GM12878 (cell line): ENCODE measurements at regions not wholly inside any gene's neighbourhood (a gene's known extent, or its start where the extent isn't known, plus 50 kb on each side); places are given as distances from the start of the nearest gene placed in this dataset.

ENCODE experiments used
- ATAC-seq: fragments of 200-7000 bp; cut with Tn5 transposase; 3 replicates; pipeline ENCODE4 v1.9.1; 2020; ENCODE audit warnings: mild to moderate bottlenecking, moderate library complexity
- BruUV-seq: library from RNA; stranded (reverse); fragments of 400-500 nt; replicated peaks from 2 replicates; lab custom pipeline; 2021; lab: Mats Ljungman, UMichigan
- CTCF ChIA-PET: fragments of 300-600 bp; sonication (Branson Sonifier 250); formaldehyde crosslinking; extraction: SDS; loops from one replicate; lab custom pipeline; 2021; ENCODE audit warnings: inconsistent platforms; lab: Yijun Ruan, JAX
- POLR2A ChIA-PET: fragments of 350-600 bp; formaldehyde crosslinking; extraction: SDS; loops from one replicate; lab custom pipeline; 2021; ENCODE audit warnings: inconsistent platforms; lab: Charles Lee
- RAD21 ChIA-PET: fragments of 300-600 bp; sonication (Branson Sonifier 250); formaldehyde crosslinking; loops from one replicate; lab custom pipeline; 2023; ENCODE audit warnings: antibody characterized with exemption; ENCODE audit not compliant: unreplicated experiment; lab: Charles Lee
- SMC1A ChIA-PET: fragments of 300-600 bp; sonication (Branson Sonifier 250); formaldehyde crosslinking; loops from one replicate; lab custom pipeline; 2023; ENCODE audit not compliant: unreplicated experiment, uncharacterized antibody; lab: Charles Lee
- DNase-seq: peaks from one replicate; pipeline ENCODE4 v3.0.0-alpha.2; 2011; ENCODE audit warnings: low read depth, low spot score
- FAIRE-seq: peaks from 3 replicates; lab custom pipeline; 2011; peaks lifted over from hg19 to GRCh38; lab: Jason Lieb, UNC
- H2AFZ ChIP-seq: 2 replicates; pipeline ENCODE4 v1.6.0; 2011; ENCODE audit warnings: low read depth, low read length, control low read depth; ENCODE audit not compliant: control insufficient read depth
- H3K27ac ChIP-seq: 2 replicates; pipeline ENCODE4 v1.5.1; 2011; ENCODE audit warnings: control low read depth; ENCODE audit not compliant: control insufficient read depth, insufficient read depth
- H3K27me3 ChIP-seq, 2 experiments: replicated peaks in 1 of 2; 2 replicates each; pipeline versions ENCODE4 v1.6.0 to v1.6.1; 2011; ENCODE audit warnings: low read length in 1 of 2; ENCODE audit not compliant: control insufficient read depth in 2 of 2, insufficient read depth in 2 of 2
- H3K36me3 ChIP-seq, 2 experiments: 2 replicates each; pipeline ENCODE4 v1.5.1; 2011; ENCODE audit warnings: low read length in 1 of 2; ENCODE audit not compliant: control insufficient read depth in 2 of 2, insufficient read depth in 2 of 2
- H3K4me1 ChIP-seq: 2 replicates; pipeline ENCODE4 v1.6.1; 2011; ENCODE audit warnings: mild to moderate bottlenecking, low read length, moderate library complexity, mixed read lengths; ENCODE audit not compliant: control insufficient read depth, insufficient read depth
- H3K4me2 ChIP-seq: 2 replicates; pipeline ENCODE4 v1.6.0; 2011; ENCODE audit warnings: control low read depth; ENCODE audit not compliant: control insufficient read depth, insufficient read depth
- H3K4me3 ChIP-seq: fragments of 200-600 bp; sonication (generic); 2 replicates; pipeline ENCODE4 v1.5.1; 2016
- H3K79me2 ChIP-seq: 2 replicates; pipeline ENCODE4 v1.6.0; 2011; ENCODE audit warnings: low read length; ENCODE audit not compliant: control insufficient read depth, insufficient read depth
- H3K9ac ChIP-seq: 2 replicates; pipeline ENCODE4 v1.8.0; 2011; ENCODE audit warnings: low read length, control low read depth, mixed read lengths; ENCODE audit not compliant: control insufficient read depth, insufficient read depth
- H3K9me3 ChIP-seq: replicated peaks from 3 replicates; pipeline ENCODE4 v1.5.1; 2011; ENCODE audit warnings: mild to moderate bottlenecking, low read length; ENCODE audit not compliant: control insufficient read depth, insufficient read depth
- H4K20me1 ChIP-seq: 2 replicates; pipeline ENCODE4 v1.6.0; 2011; ENCODE audit not compliant: control insufficient read depth, insufficient read depth
- CBFB ChIP-seq: IDR thresholded peaks from 2 replicates; pipeline ENCODE4 v1.6.1; 2016; ENCODE audit warnings: antibody characterized with exemption, low read depth
- E2F8 ChIP-seq: fragments of 450-650 bp; IDR thresholded peaks from 2 replicates; pipeline ENCODE4 v1.6.1; 2018; ENCODE audit warnings: mild to moderate bottlenecking, low read depth, moderate library complexity; ENCODE audit not compliant: partially characterized antibody
- EZH2 ChIP-seq: IDR thresholded peaks from 2 replicates; pipeline ENCODE4 v1.6.1; 2012; ENCODE audit warnings: low read depth, mild to moderate bottlenecking, control low read depth, inconsistent platforms, low read length, borderline replicate concordance; ENCODE audit not compliant: control insufficient read depth
- FOS ChIP-seq: IDR thresholded peaks from 3 replicates; pipeline ENCODE4 v1.6.1; 2011; ENCODE audit warnings: borderline replicate concordance; ENCODE audit not compliant: insufficient read length; ENCODE audit errors: extremely low read depth
- HCFC1 ChIP-seq: fragments of 150-350 bp; IDR thresholded peaks from 2 replicates; pipeline ENCODE4 v1.6.1; 2014; ENCODE audit warnings: low read length
- IKZF1 ChIP-seq: fragments of 450-650 bp; conservative IDR thresholded peaks from 2 replicates; pipeline ENCODE4 v1.6.1; 2017; ENCODE audit warnings: antibody characterized with exemption, mild to moderate bottlenecking
- JUND ChIP-seq: IDR thresholded peaks from 2 replicates; pipeline ENCODE4 v1.6.1; 2012; ENCODE audit warnings: low read depth, mild to moderate bottlenecking, low read length, improper control_type of control experiment, moderate library complexity
- MXI1 ChIP-seq: fragments of 150-350 bp; IDR thresholded peaks from 2 replicates; pipeline ENCODE4 v1.6.1; 2011; ENCODE audit warnings: low read depth, mild to moderate bottlenecking, inconsistent platforms, low read length, improper control_type of control experiment
- NR2F1 ChIP-seq: fragments of 450-650 bp; conservative IDR thresholded peaks from 2 replicates; pipeline ENCODE4 v1.6.1; 2017; ENCODE audit warnings: mild to moderate bottlenecking
- POLR2AphosphoS5 ChIP-seq: IDR thresholded peaks from 2 replicates; pipeline ENCODE4 v1.6.1; 2011; ENCODE audit warnings: mild to moderate bottlenecking, low read length, inconsistent platforms
- SIX5 ChIP-seq: IDR thresholded peaks from 2 replicates; pipeline ENCODE4 v1.6.1; 2011; ENCODE audit warnings: mild to moderate bottlenecking, low read depth, low read length, moderate library complexity; ENCODE audit not compliant: severe bottlenecking
- SMAD1 ChIP-seq: fragments of 450-650 bp; IDR thresholded peaks from 2 replicates; pipeline ENCODE4 v1.6.1; 2018; ENCODE audit warnings: mild to moderate bottlenecking, low read depth; ENCODE audit not compliant: partially characterized antibody
- USF2 ChIP-seq: IDR thresholded peaks from 2 replicates; pipeline ENCODE4 v1.6.1; 2011; ENCODE audit warnings: low read depth, low read length, improper control_type of control experiment, borderline replicate concordance
- YY1 ChIP-seq: IDR thresholded peaks from 2 replicates; pipeline ENCODE4 v1.6.1; 2011; ENCODE audit warnings: low read depth, mild to moderate bottlenecking, low read length
- WGBS: methylation state at CpG from one replicate; pipeline ENCODE4 v1.1.6; 2016; ENCODE audit warnings: low lambda C conversion rate; ENCODE audit not compliant: insufficient replicate concordance, insufficient coverage; ENCODE audit errors: missing lambda C conversion rate; 5-methylcytosine and 5-hydroxymethylcytosine counted together
- in situ Hi-C: fragments of 300-500 bp; cut with MboI; formaldehyde crosslinking; loops from 9 replicates; pipeline ENCODE4 v1.14.3; 2018; ENCODE audit warnings: mixed read lengths
- intact Hi-C: fragments of 100-400 bp; cut with micrococcal nuclease; formaldehyde crosslinking; loops from one replicate; pipeline ENCODE4 v1.14.2; 2022; ENCODE audit not compliant: unreplicated experiment
- TF ChIP-seq, protein P1 (sequence below): fragments of 450-650 bp; formaldehyde crosslinking; IDR thresholded peaks from 2 replicates; pipeline ENCODE4 v1.4.0; 2020; ENCODE audit warnings: mild to moderate bottlenecking, moderate library complexity
- TF ChIP-seq, protein P2 (sequence below): IDR thresholded peaks from 2 replicates; pipeline ENCODE4 v1.6.1; 2012; ENCODE audit warnings: low read depth, low read length, improper control_type of control experiment

GRCh38 chr4:135186002-135186401 lies 984.4 kb upstream of the PABPC4L start:
- Histone ChIP-seq H2AFZ (no peak overlapping the region), H3K79me2 (no peaks in the 10 kb centered on the region), H3K27me3 (no peaks in the 10 kb centered on the region), H3K4me1 (no peaks in the 10 kb centered on the region), H3K36me3 (no peaks in the 10 kb centered on the region), H3K9me3 (no peaks in the 10 kb centered on the region), H3K4me3 (no peak overlapping the region), H3K27ac (no peak overlapping the region), H4K20me1 (no peaks in the 10 kb centered on the region), H3K9ac (no peak overlapping the region), H3K4me2 (no peak overlapping the region)
- SMC1A ChIA-PET, result no interaction called here
- BruUV-seq, result no TSS peak
- CTCF ChIA-PET, result no interaction called here
- intact Hi-C loops, result no loop called here
- RAD21 ChIA-PET, result no interaction called here
- 0% methylated on average over 3 of the region's 3 CpGs for WGBS
- FAIRE-seq (no peak), DNase-seq (no peak), ATAC-seq (peak; percentile 70)
- in situ Hi-C loops, result no loop called here
- POLR2A ChIA-PET, result interaction anchor here (0.5 kb wide), 1 partner anchor 88 kb away, joined by 3 read pairs; no protein-coding TSS in a partner anchor
- no peak for TF ChIP-seq YY1
- TF ChIP-seq CBFB, result no peak
- TF ChIP-seq HCFC1, result no peak
- no peak for TF ChIP-seq JUND
- TF ChIP-seq EZH2, result no peak
- TF ChIP-seq MXI1, result no peak
- TF ChIP-seq, protein P1, sequence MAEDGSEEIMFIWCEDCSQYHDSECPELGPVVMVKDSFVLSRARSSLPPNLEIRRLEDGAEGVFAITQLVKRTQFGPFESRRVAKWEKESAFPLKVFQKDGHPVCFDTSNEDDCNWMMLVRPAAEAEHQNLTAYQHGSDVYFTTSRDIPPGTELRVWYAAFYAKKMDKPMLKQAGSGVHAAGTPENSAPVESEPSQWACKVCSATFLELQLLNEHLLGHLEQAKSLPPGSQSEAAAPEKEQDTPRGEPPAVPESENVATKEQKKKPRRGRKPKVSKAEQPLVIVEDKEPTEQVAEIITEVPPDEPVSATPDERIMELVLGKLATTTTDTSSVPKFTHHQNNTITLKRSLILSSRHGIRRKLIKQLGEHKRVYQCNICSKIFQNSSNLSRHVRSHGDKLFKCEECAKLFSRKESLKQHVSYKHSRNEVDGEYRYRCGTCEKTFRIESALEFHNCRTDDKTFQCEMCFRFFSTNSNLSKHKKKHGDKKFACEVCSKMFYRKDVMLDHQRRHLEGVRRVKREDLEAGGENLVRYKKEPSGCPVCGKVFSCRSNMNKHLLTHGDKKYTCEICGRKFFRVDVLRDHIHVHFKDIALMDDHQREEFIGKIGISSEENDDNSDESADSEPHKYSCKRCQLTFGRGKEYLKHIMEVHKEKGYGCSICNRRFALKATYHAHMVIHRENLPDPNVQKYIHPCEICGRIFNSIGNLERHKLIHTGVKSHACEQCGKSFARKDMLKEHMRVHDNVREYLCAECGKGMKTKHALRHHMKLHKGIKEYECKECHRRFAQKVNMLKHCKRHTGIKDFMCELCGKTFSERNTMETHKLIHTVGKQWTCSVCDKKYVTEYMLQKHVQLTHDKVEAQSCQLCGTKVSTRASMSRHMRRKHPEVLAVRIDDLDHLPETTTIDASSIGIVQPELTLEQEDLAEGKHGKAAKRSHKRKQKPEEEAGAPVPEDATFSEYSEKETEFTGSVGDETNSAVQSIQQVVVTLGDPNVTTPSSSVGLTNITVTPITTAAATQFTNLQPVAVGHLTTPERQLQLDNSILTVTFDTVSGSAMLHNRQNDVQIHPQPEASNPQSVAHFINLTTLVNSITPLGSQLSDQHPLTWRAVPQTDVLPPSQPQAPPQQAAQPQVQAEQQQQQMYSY (CRISPR knock-in tag), result no peak
- TF ChIP-seq E2F8, result no peak
- TF ChIP-seq, protein P2, sequence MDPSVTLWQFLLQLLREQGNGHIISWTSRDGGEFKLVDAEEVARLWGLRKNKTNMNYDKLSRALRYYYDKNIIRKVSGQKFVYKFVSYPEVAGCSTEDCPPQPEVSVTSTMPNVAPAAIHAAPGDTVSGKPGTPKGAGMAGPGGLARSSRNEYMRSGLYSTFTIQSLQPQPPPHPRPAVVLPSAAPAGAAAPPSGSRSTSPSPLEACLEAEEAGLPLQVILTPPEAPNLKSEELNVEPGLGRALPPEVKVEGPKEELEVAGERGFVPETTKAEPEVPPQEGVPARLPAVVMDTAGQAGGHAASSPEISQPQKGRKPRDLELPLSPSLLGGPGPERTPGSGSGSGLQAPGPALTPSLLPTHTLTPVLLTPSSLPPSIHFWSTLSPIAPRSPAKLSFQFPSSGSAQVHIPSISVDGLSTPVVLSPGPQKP, result no peak
- no peak for TF ChIP-seq SIX5
- no peak for TF ChIP-seq SMAD1
- TF ChIP-seq IKZF1, result no peak
- no peak for TF ChIP-seq USF2
- TF ChIP-seq FOS, result no peak
- no peak for TF ChIP-seq POLR2AphosphoS5
- TF ChIP-seq NR2F1, result no peak
